ENCODE measurements at regions not wholly inside any gene's neighbourhood (a gene's known extent, or its start where the extent isn't known, plus 50 kb on each side); places are given as distances from the start of the nearest gene placed in this dataset.
A peak's percentile ranks its signal among the peaks of the same experiment; 100 is the strongest.

- intact Hi-C loops (cut with DNase I, micrococcal nuclease): no loop called here
- DNase-seq (no peak), ATAC-seq (no peak)
- Histone ChIP-seq H3K9me3 (no peaks in the 10 kb centered on the region), H3K4me3 (no peak overlapping the region), H3K36me3 (ENCODE audit: low read depth) (no peaks in the 10 kb centered on the region), H3K4me1 (ENCODE audit: low read depth) (no peaks in the 10 kb centered on the region)
- TF ChIP-seq, protein P1, sequence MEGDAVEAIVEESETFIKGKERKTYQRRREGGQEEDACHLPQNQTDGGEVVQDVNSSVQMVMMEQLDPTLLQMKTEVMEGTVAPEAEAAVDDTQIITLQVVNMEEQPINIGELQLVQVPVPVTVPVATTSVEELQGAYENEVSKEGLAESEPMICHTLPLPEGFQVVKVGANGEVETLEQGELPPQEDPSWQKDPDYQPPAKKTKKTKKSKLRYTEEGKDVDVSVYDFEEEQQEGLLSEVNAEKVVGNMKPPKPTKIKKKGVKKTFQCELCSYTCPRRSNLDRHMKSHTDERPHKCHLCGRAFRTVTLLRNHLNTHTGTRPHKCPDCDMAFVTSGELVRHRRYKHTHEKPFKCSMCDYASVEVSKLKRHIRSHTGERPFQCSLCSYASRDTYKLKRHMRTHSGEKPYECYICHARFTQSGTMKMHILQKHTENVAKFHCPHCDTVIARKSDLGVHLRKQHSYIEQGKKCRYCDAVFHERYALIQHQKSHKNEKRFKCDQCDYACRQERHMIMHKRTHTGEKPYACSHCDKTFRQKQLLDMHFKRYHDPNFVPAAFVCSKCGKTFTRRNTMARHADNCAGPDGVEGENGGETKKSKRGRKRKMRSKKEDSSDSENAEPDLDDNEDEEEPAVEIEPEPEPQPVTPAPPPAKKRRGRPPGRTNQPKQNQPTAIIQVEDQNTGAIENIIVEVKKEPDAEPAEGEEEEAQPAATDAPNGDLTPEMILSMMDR (IDR thresholded peaks at IDR 0.05): no peak
These were observed 1018.8 kb upstream of the FANCL start for GRCh38 chr2:59259913-59260312.

DNA sequence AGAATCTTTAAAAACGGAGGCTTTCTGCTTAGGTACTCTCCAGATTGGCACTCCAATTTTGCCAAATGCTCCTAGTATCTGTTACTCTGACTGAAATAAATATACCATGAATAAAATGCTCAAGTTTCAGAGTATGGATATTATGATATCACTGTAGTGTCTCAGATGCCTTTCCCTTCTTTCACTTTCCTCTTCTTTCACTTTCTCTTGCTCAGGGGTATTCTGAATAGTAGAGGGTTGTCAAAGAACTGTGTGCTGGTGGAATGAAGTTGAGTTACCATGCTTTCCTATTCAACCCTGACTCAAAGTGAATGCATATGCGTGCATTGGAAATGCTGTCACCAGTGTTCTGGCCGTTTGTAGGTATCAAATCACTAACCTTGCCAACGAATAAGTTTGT lies 1015.2 kb upstream of the FANCL start:
- ATAC-seq: no peak
- intact Hi-C loops (cut with DNase I, micrococcal nuclease): no loop called here
- Histone ChIP-seq H3K36me3 (ENCODE audit: low read depth) (no peaks in the 10 kb centered on the region), H3K4me3 (no peak overlapping the region), H3K4me1 (ENCODE audit: low read depth) (no peaks in the 10 kb centered on the region), H3K9me3 (no peaks in the 10 kb centered on the region)
- TF ChIP-seq, protein P1 (IDR thresholded peaks at IDR 0.05): no peak
- no peak for DNase-seq

DNA sequence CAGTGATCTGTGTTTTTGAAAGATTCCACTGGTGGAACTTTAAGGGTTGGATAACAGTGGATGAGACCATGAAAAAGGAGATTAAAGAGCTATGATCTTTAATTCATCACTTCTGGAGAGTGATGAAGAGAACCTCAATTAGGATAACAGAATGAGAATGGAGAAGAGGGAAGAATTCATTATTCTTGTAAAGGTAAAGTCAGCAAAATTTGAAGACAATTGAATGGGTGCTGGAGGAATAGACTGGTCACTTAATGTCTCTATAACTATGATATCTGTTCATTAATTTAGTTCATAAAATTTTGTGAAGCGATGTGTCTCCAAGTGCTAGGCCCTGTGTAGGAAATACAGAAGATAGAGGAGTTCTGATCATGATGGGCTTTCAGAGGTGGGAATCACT lies 1013.2 kb upstream of the FANCL start:
- DNase-seq: no peak
- H3K9me3 ChIP-seq: no peaks in the 10 kb centered on the region
- H3K4me1 ChIP-seq (ENCODE audit: low read depth): no peaks in the 10 kb centered on the region
- ATAC-seq: no peak
- H3K36me3 ChIP-seq (ENCODE audit: low read depth): no peaks in the 10 kb centered on the region
- intact Hi-C loops (cut with DNase I, micrococcal nuclease): no loop called here
- H3K4me3 ChIP-seq: no peak overlapping the region
- TF ChIP-seq, protein P1 (IDR thresholded peaks at IDR 0.05): no peak

DNA sequence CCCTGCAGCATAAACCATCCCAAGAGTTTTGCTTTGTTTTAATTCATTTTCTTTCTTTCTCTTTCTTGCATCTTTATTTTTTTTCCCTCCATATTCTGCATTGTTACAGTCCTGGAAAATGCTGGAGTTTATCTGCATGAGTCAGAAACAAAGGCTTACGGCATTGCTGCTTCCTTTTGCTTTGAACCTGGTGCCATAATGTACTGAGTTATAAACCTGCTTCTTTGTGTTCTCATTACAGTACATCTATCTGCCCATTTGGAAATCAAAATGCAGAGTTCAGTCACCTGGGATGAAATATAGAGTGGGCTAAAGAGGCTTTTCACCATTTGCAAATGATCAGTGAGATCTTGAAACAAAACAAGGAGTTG lies 1009.2 kb upstream of the FANCL start:
- no peak for DNase-seq
- TF ChIP-seq, protein P1 (IDR thresholded peaks at IDR 0.05): no peak
- Histone ChIP-seq H3K9me3 (no peaks in the 10 kb centered on the region), H3K4me1 (ENCODE audit: low read depth) (no peaks in the 10 kb centered on the region), H3K4me3 (no peak overlapping the region), H3K36me3 (ENCODE audit: low read depth) (no peaks in the 10 kb centered on the region)
- no peak for ATAC-seq
- intact Hi-C loops (cut with DNase I, micrococcal nuclease): no loop called here

DNA sequence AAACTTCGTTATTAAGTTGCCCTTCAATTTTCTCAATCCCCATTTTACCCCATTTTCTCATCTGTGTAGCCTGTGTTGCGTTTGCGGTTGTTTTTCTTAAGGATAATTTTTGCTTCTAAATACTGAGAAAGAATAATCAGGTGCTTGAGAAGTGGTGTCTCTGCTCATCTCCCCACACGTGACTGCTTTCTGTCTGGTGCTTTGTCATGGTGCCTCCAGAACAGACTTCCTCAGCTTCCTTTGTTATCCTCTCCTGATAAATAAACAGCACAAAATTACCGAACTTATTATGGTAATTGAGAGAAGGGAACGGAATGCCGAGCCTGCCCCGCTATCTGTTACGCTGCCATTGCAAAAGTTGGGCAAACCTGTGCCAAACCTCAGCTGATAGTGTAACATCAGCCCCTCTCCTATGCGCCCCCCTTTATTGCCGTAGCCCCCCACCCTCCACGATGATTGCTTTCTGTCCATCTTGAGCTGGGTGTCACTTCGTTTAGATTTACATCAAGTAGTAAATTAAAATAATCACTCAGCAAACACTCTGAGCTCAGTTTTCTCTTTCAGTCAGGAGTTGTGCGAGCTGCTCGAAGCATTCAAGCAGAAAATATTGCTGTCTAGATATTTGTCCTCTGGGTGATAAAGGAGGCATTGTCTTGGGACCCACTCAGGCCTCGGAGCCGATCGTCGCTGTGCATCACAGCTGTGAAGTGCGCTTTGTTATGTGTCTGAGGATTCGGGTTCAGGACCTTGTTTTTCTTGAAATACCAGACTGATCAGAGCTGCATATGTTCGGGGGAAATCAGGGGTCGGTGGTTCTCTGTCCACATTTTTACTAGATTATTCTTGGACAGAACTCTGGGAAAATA lies 1008.5 kb upstream of the FANCL start:
- TF ChIP-seq, protein P1 (IDR thresholded peaks at IDR 0.05): no peak
- Histone ChIP-seq H3K4me1 (ENCODE audit: low read depth) (no peaks in the 10 kb centered on the region), H3K4me3 (no peak overlapping the region), H3K36me3 (ENCODE audit: low read depth) (no peaks in the 10 kb centered on the region), H3K9me3 (no peaks in the 10 kb centered on the region)
- ATAC-seq (no peak), DNase-seq (peak in 1 of 3 donors; percentile 13)
- intact Hi-C loops (cut with DNase I, micrococcal nuclease): no loop called here
